GM10266 (cell line): ENCODE measurements at regions not wholly inside any gene's neighbourhood (a gene's known extent, or its start where the extent isn't known, plus 50 kb on each side); places are given as distances from the start of the nearest gene placed in this dataset.
"Not testable (repeated sequence)": the region's sequence is repeated elsewhere in the genome, so short reads cannot be mapped to it uniquely, and the experiment has no call there.

ENCODE experiments used
- DNase-seq: peaks from one replicate; pipeline ENCODE4 v3.0.0; 2012; ENCODE audit errors: extremely low spot score
- TF ChIP-seq, protein P1 (sequence below): IDR thresholded peaks from 2 replicates; pipeline ENCODE4 v1.5.1; 2012; ENCODE audit warnings: mild to moderate bottlenecking, low read depth; ENCODE audit not compliant: control insufficient read depth, insufficient read depth; ENCODE audit errors: missing control alignments

DNA sequence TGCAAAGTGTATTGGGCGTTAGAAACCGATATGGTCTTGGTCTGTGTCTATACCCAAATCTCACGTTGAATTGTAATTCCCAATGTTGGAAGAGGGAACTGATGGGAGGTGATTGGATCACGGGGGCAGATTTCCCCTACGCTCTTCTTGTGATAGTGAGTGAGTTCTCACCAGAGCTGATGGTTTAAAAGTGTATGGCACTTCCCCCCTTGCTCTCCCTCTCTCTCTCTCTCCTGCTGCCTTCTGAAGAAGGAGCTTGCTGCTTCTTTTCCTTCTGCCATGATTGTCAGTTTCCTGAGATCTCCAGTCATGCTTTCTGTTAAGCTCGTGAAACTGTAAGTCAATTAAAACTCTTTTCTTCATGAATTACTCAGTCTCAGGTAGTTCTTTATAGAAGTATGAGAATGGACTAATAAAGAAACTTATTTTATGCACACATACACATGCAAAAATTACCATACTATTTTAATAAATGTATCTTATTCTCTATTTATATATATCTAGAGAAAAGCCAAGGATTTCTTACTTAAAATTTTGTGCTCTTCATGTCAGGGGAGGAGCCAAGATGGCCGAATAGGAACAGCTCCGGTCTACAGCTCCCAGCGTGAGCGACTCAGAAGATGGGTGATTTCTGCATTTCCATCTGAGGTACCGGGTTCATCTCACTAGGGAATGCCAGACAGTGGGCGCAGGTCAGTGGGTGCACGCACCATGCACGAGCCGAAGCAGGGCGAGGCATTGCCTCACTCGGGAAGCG is 1891.0 kb upstream of the FLRT2 start:
- no peak for DNase-seq
- TF ChIP-seq, protein P1, sequence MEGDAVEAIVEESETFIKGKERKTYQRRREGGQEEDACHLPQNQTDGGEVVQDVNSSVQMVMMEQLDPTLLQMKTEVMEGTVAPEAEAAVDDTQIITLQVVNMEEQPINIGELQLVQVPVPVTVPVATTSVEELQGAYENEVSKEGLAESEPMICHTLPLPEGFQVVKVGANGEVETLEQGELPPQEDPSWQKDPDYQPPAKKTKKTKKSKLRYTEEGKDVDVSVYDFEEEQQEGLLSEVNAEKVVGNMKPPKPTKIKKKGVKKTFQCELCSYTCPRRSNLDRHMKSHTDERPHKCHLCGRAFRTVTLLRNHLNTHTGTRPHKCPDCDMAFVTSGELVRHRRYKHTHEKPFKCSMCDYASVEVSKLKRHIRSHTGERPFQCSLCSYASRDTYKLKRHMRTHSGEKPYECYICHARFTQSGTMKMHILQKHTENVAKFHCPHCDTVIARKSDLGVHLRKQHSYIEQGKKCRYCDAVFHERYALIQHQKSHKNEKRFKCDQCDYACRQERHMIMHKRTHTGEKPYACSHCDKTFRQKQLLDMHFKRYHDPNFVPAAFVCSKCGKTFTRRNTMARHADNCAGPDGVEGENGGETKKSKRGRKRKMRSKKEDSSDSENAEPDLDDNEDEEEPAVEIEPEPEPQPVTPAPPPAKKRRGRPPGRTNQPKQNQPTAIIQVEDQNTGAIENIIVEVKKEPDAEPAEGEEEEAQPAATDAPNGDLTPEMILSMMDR, result no peak

DNA sequence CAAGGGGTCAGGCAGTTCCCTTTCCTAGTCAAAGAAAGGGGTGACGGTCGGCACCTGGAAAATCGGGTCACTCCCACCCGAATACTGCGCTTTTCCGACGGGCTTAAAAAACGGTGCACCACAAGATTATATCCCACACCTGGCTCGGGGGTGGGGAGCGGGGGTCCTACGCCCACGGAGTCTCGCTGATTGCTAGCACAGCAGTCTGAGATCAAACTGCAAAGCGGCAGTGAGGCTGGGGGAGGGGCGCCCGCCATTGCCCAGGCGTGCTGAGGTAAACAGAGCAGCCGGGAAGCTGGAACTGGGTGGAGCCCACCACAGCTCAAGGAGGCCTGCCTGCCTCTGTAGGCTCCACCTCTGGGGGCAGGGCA is 1890.5 kb upstream of the FLRT2 start:
- not testable (repeated sequence) for DNase-seq

DNA sequence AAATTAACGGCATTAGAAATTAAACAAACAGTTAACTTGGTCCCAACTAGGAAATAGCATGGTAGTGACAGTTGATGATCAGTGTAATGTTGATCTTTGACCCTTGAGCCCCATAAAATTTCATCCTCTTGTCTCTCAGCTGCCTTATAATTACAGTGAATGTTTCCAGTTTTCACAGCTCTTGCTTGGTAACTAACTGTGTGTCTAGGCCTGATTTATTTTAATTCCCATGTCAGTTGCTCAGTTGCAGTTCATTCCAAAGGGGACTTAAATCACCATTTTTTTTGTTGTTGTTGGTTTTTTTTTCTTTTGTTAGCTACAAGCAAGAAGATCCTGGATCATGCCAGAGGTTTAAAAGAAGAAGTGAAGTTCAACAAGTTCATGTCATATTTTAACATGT is 1883.7 kb upstream of the FLRT2 start:
- TF ChIP-seq, protein P1, result no peak

DNA sequence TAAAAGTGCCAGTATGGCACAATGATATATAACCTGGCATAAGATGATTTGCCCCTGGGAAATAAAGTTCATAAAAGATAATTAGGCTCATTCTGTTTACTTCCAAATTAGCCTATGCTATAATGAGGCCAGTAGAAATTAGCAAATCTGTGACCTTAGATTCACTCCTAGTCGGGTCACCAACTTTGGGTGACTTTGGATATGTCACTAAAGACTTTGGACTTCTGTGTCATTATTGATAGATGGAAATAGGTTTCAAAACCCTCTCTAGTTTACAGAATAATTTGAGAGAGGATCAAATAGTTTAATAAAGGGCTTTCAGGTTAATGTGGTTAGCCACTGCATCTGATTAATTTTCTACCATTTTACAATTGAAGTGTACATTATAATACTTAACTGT is 1869.3 kb upstream of the FLRT2 start:
- no peak for DNase-seq
- TF ChIP-seq, protein P1, result no peak

More for the DNA sequence above, 1883.7 kb upstream of the FLRT2 start:
- DNase-seq, result no peak

GRCh38 chr14:83664389-83664788 is 1865.6 kb upstream of the FLRT2 start:
- DNase-seq, result no peak
- TF ChIP-seq, protein P1, result no peak

DNA sequence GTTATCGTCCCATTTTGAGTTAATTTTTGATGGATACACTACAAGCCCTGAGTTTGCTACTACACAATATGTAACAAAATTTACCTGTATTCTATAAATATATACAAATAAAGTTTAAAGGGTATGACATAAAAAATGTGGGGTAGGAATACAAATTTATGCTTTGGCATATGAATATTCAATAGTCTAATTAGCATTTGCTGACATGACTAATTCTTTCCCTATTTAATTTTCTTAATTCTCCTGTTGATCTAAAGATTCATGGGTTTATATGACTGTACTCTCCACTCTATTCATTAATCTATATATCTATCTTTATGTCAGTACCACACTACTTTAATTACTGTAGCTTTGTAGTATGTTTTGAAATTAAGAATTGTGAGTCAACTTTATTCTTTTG is 1840.7 kb upstream of the FLRT2 start:
- DNase-seq, result no peak
- TF ChIP-seq, protein P1, result no peak

DNA sequence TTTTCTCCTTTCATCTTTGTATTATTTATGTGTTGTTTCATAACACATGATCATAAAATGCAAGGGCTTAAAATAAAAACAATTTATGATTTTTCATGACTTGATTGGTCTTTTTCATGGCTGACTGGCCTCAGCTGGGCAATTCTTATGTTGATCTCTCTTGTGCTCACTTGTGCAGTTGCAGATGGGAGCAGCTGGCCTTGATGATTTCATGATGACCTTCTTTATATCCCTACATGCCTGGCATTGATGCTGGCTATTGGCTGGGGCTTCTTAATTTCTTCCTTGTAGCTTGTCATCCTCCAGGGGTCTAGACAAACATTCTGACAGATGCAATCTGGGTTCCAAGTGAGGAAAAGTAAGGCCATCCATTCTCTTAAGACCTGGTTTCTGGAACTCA is 1832.8 kb upstream of the FLRT2 start:
- no peak for DNase-seq
- TF ChIP-seq, protein P1, result no peak

- TF ChIP-seq, protein P1, result no peak
- no peak for DNase-seq
Measured at GRCh38 chr14:83702619-83703018, 1827.3 kb upstream of the FLRT2 start.
